Ishikawa (cell line): ENCODE measurements at regions not wholly inside any gene's neighbourhood (a gene's known extent, or its start where the extent isn't known, plus 50 kb on each side); places are given as distances from the start of the nearest gene placed in this dataset.

Source experiments
- CEBPB ChIP-seq: IDR thresholded peaks from 2 replicates; pipeline ENCODE4 v1.6.1; 2012
- CREB1 ChIP-seq: IDR thresholded peaks from 2 replicates; pipeline ENCODE4 v1.6.1; 2012; ENCODE audit warnings: low read depth
- EGR1 ChIP-seq: IDR thresholded peaks from 2 replicates; pipeline ENCODE4 v1.6.1; 2012
- EP300 ChIP-seq: IDR thresholded peaks from 2 replicates; pipeline ENCODE4 v1.6.1; 2012; ENCODE audit warnings: borderline replicate concordance
- FOXM1 ChIP-seq: IDR thresholded peaks from 2 replicates; pipeline ENCODE4 v1.6.1; 2012; ENCODE audit warnings: low read depth, borderline replicate concordance
- NFIC ChIP-seq: IDR thresholded peaks from 2 replicates; pipeline ENCODE4 v1.6.1; 2012
- RAD21 ChIP-seq: IDR thresholded peaks from 2 replicates; pipeline ENCODE4 v1.6.1; 2012; ENCODE audit warnings: low read depth
- TAF1 ChIP-seq: IDR thresholded peaks from 2 replicates; pipeline ENCODE4 v1.6.1; 2012; ENCODE audit warnings: low read depth, mild to moderate bottlenecking
- TCF12 ChIP-seq: IDR thresholded peaks from 2 replicates; pipeline ENCODE4 v1.6.1; 2012; ENCODE audit warnings: low read depth
- TEAD4 ChIP-seq: IDR thresholded peaks from 2 replicates; pipeline ENCODE4 v1.6.1; 2012
- YY1 ChIP-seq: IDR thresholded peaks from 2 replicates; pipeline ENCODE4 v1.6.1; 2012; ENCODE audit warnings: low read depth
- ZBTB7A ChIP-seq: IDR thresholded peaks from 2 replicates; pipeline ENCODE4 v1.6.1; 2012; ENCODE audit warnings: low read depth
- TF ChIP-seq, protein P1 (sequence below): IDR thresholded peaks from 2 replicates; pipeline ENCODE4 v1.6.1; 2012
- TF ChIP-seq, protein P2 (sequence below): IDR thresholded peaks from 2 replicates; pipeline ENCODE4 v1.6.1; 2012
- TF ChIP-seq, protein P3 (sequence below): IDR thresholded peaks from 2 replicates; pipeline ENCODE4 v1.6.1; 2012; ENCODE audit warnings: low read depth, mild to moderate bottlenecking

DNA sequence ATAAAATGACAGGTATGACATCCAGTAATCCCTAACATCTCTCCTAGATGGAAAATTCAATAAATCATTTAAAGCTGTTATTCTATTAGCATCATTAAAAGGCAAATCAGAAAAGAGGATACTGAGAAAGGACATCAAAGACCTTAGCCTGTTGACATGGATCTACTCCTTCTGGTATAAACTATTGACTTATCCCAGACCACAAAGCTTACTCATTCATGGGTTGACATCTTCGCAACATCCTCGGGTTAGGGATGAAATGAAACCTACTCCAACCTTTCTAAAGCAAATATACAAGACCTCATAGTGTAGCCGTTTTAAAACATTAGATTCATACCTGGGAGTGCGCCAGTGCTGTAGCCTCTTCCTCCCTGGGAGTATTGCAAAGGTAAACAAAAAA lies 191.5 kb upstream of the BTG1 start:
- TF ChIP-seq FOXM1: no peak
- TF ChIP-seq, protein P1, sequence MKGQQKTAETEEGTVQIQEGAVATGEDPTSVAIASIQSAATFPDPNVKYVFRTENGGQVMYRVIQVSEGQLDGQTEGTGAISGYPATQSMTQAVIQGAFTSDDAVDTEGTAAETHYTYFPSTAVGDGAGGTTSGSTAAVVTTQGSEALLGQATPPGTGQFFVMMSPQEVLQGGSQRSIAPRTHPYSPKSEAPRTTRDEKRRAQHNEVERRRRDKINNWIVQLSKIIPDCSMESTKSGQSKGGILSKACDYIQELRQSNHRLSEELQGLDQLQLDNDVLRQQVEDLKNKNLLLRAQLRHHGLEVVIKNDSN: no peak
- TF ChIP-seq ZBTB7A: no peak
- no peak for TF ChIP-seq CREB1
- no peak for TF ChIP-seq CEBPB
- TF ChIP-seq TEAD4: no peak
- TF ChIP-seq EGR1: no peak
- TF ChIP-seq TCF12: no peak
- TF ChIP-seq TAF1: no peak
- no peak for TF ChIP-seq EP300
- no peak for TF ChIP-seq RAD21
- TF ChIP-seq YY1: no peak
- TF ChIP-seq NFIC: no peak
- TF ChIP-seq, protein P2, sequence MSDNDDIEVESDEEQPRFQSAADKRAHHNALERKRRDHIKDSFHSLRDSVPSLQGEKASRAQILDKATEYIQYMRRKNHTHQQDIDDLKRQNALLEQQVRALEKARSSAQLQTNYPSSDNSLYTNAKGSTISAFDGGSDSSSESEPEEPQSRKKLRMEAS: no peak
- TF ChIP-seq, protein P3, sequence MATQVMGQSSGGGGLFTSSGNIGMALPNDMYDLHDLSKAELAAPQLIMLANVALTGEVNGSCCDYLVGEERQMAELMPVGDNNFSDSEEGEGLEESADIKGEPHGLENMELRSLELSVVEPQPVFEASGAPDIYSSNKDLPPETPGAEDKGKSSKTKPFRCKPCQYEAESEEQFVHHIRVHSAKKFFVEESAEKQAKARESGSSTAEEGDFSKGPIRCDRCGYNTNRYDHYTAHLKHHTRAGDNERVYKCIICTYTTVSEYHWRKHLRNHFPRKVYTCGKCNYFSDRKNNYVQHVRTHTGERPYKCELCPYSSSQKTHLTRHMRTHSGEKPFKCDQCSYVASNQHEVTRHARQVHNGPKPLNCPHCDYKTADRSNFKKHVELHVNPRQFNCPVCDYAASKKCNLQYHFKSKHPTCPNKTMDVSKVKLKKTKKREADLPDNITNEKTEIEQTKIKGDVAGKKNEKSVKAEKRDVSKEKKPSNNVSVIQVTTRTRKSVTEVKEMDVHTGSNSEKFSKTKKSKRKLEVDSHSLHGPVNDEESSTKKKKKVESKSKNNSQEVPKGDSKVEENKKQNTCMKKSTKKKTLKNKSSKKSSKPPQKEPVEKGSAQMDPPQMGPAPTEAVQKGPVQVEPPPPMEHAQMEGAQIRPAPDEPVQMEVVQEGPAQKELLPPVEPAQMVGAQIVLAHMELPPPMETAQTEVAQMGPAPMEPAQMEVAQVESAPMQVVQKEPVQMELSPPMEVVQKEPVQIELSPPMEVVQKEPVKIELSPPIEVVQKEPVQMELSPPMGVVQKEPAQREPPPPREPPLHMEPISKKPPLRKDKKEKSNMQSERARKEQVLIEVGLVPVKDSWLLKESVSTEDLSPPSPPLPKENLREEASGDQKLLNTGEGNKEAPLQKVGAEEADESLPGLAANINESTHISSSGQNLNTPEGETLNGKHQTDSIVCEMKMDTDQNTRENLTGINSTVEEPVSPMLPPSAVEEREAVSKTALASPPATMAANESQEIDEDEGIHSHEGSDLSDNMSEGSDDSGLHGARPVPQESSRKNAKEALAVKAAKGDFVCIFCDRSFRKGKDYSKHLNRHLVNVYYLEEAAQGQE: no peak

DNA sequence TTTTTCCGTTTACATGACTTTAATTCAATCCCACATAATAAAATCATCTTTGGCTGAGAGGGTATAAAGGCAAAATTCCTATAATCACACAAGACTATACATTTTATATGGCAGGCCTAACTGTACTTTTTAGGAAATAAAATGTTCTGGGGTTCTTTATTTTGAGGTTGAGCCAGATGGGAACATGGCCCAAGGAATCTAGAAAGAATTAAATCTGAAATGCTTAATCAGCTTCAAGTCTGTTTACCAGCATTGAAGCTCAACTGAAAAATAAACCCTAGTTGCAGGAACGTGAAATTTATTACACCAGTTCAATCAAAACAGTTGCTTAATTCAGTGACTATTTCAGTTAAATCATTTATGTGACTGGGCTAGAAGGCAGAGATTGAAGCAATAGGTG lies 191.0 kb upstream of the BTG1 start:
- TF ChIP-seq, protein P3: no peak
- TF ChIP-seq CREB1: no peak
- TF ChIP-seq RAD21: no peak
- no peak for TF ChIP-seq EP300
- no peak for TF ChIP-seq TCF12
- TF ChIP-seq, protein P2: no peak
- no peak for TF ChIP-seq CEBPB
- TF ChIP-seq FOXM1: no peak
- no peak for TF ChIP-seq ZBTB7A
- no peak for TF ChIP-seq YY1
- TF ChIP-seq EGR1: no peak
- no peak for TF ChIP-seq NFIC
- TF ChIP-seq, protein P1: no peak

DNA sequence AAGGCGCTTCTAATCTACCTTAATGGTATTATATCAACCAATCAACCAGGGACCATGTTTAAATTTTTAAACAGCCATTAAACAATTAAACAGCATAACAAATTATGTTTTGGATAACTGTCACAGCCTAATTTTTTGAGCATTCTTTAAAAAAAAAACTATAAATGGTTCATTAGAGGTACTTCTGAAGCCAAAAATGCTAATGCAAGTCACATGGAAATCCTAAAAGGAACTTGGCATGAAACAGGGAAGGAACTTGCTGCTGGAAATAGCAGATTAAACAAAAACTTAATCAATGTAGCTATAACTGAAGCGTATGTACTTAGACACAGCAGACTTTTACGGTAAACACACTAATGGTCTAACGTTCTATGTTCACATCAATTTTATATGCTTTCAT lies 190.2 kb upstream of the BTG1 start:
- no peak for TF ChIP-seq CREB1
- TF ChIP-seq TCF12: no peak
- TF ChIP-seq EP300: no peak
- no peak for TF ChIP-seq YY1
- TF ChIP-seq FOXM1: no peak
- no peak for TF ChIP-seq TEAD4
- TF ChIP-seq, protein P2: no peak
- no peak for TF ChIP-seq NFIC

DNA sequence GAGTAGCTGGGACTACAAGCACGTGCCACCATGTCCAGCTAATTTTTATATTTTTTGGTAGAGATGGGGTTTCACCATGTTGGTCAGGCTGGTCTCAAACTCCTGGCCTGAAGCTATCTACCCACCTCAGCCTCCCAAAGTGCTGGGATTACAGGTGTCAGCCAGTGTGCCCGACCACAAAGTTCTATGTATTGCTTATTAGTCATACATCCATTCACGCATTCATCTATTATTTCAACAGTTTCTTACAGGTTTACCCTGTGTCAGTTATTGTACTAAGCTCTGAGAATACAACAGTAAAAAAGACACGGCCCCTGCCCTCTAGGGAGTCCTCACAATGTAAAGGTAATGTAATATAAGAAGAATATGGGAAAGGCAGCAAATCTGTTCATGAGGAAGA lies 188.9 kb upstream of the BTG1 start:
- TF ChIP-seq, protein P3: no peak
- TF ChIP-seq CREB1 (no peak), EGR1 (no peak), CEBPB (no peak), FOXM1 (no peak), TAF1 (no peak), TEAD4 (no peak)
- TF ChIP-seq, protein P2: no peak

DNA sequence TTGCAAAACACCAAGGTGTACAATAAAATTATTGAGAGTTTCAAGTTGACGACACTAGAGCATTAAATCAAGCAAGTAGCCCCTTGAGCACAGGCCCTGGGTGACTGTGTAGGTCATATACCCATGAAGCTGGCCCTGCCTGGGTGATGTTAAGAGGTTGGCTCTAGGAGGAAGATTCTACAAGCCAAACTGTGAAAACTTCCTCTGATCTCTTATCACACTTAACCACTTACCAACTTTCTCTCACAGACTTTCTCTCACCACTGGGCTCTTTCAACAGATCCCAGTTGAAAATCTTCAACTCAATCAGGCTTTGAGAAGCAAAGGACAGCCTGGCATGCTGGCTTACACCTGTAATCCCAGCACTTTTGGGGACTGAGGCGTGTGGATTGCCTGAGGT lies 186.9 kb upstream of the BTG1 start:
- TF ChIP-seq FOXM1 (no peak), CEBPB (no peak), NFIC (no peak)
